ENCODE measurements at regions not wholly inside any gene's neighbourhood (a gene's known extent, or its start where the extent isn't known, plus 50 kb on each side); places are given as distances from the start of the nearest gene placed in this dataset.
"Not testable (repeated sequence)": the region's sequence is repeated elsewhere in the genome, so short reads cannot be mapped to it uniquely, and the experiment has no call there.

GRCh38 chr1:120647182-120647581 lies 76.6 kb upstream of the NBPF26 start:
- H3K4me3 Mint-ChIP-seq; CTCF ChIA-PET; H3K4me3 ChIP-seq (ENCODE audit: low read length); H3K27ac Mint-ChIP-seq; H3K9me3 Mint-ChIP-seq; POLR2A ChIA-PET; H3K27me3 Mint-ChIP-seq; DNase-seq; H3K27ac ChIP-seq (ENCODE audit: low read depth, low read length); intact Hi-C loops (cut with micrococcal nuclease); H3K27me3 ChIP-seq (ENCODE audit: control insufficient read depth in 2 of 2, insufficient read depth in 2 of 2, low read length in 2 of 2); H3K4me1 Mint-ChIP-seq; H3K4me1 ChIP-seq (ENCODE audit: control insufficient read depth in 2 of 2, insufficient read depth in 2 of 2, low read length in 2 of 2); H3K36me3 Mint-ChIP-seq; H3K9me3 ChIP-seq (ENCODE audit: control insufficient read depth in 2 of 3, low read length in 3 of 3); H3K36me3 ChIP-seq (ENCODE audit: control insufficient read depth in 2 of 3, insufficient read depth in 3 of 3, low read length in 3 of 3): not testable (repeated sequence)
- ATAC-seq = peak; percentile 46

GRCh38 chr1:120648915-120649623 lies 74.7 kb upstream of the NBPF26 start:
- H3K9me3 Mint-ChIP-seq; H3K27me3 ChIP-seq (ENCODE audit: control insufficient read depth in 2 of 2, insufficient read depth in 2 of 2, low read length in 2 of 2); H3K4me1 ChIP-seq (ENCODE audit: control insufficient read depth in 2 of 2, insufficient read depth in 2 of 2, low read length in 2 of 2); POLR2A ChIA-PET; H3K4me3 ChIP-seq (ENCODE audit: low read length); H3K9me3 ChIP-seq (ENCODE audit: control insufficient read depth in 2 of 3, low read length in 3 of 3); H3K4me3 Mint-ChIP-seq; H3K27me3 Mint-ChIP-seq; CTCF ChIA-PET; H3K27ac ChIP-seq (ENCODE audit: low read depth, low read length); DNase-seq; H3K36me3 ChIP-seq (ENCODE audit: control insufficient read depth in 2 of 3, insufficient read depth in 3 of 3, low read length in 3 of 3); H3K36me3 Mint-ChIP-seq; intact Hi-C loops (cut with micrococcal nuclease); H3K27ac Mint-ChIP-seq; H3K4me1 Mint-ChIP-seq; ATAC-seq: not testable (repeated sequence)

- H3K36me3 Mint-ChIP-seq; intact Hi-C loops (cut with micrococcal nuclease); H3K36me3 ChIP-seq (ENCODE audit: control insufficient read depth in 2 of 3, insufficient read depth in 3 of 3, low read length in 3 of 3); H3K9me3 Mint-ChIP-seq; CTCF ChIA-PET; DNase-seq; POLR2A ChIA-PET; H3K4me3 ChIP-seq (ENCODE audit: low read length); H3K4me1 Mint-ChIP-seq; H3K27ac ChIP-seq (ENCODE audit: low read depth, low read length); H3K4me1 ChIP-seq (ENCODE audit: control insufficient read depth in 2 of 2, insufficient read depth in 2 of 2, low read length in 2 of 2); H3K4me3 Mint-ChIP-seq; H3K27me3 ChIP-seq (ENCODE audit: control insufficient read depth in 2 of 2, insufficient read depth in 2 of 2, low read length in 2 of 2); H3K9me3 ChIP-seq (ENCODE audit: control insufficient read depth in 2 of 3, low read length in 3 of 3); H3K27me3 Mint-ChIP-seq; ATAC-seq; H3K27ac Mint-ChIP-seq: not testable (repeated sequence)
Observed at GRCh38 chr1:120649730-120650129, 74.0 kb upstream of the NBPF26 start.

GRCh38 chr1:120654114-120654513 lies 69.6 kb upstream of the NBPF26 start:
- H3K9me3 ChIP-seq (ENCODE audit: control insufficient read depth in 2 of 3, low read length in 3 of 3); POLR2A ChIA-PET; H3K27me3 Mint-ChIP-seq; H3K36me3 Mint-ChIP-seq; CTCF ChIA-PET; H3K4me3 ChIP-seq (ENCODE audit: low read length); H3K4me1 Mint-ChIP-seq; H3K9me3 Mint-ChIP-seq; ATAC-seq; H3K36me3 ChIP-seq (ENCODE audit: control insufficient read depth in 2 of 3, insufficient read depth in 3 of 3, low read length in 3 of 3); intact Hi-C loops (cut with micrococcal nuclease); H3K27ac ChIP-seq (ENCODE audit: low read depth, low read length); DNase-seq; H3K27ac Mint-ChIP-seq; H3K4me1 ChIP-seq (ENCODE audit: control insufficient read depth in 2 of 2, insufficient read depth in 2 of 2, low read length in 2 of 2); H3K4me3 Mint-ChIP-seq; H3K27me3 ChIP-seq (ENCODE audit: control insufficient read depth in 2 of 2, insufficient read depth in 2 of 2, low read length in 2 of 2): not testable (repeated sequence)

GRCh38 chr1:120655394-120655793 lies 68.4 kb upstream of the NBPF26 start:
- H3K4me1 Mint-ChIP-seq; DNase-seq; H3K27ac Mint-ChIP-seq; CTCF ChIA-PET; intact Hi-C loops (cut with micrococcal nuclease); POLR2A ChIA-PET; H3K9me3 ChIP-seq (ENCODE audit: control insufficient read depth in 2 of 3, low read length in 3 of 3); H3K27me3 Mint-ChIP-seq; H3K9me3 Mint-ChIP-seq; H3K27ac ChIP-seq (ENCODE audit: low read depth, low read length); H3K27me3 ChIP-seq (ENCODE audit: control insufficient read depth in 2 of 2, insufficient read depth in 2 of 2, low read length in 2 of 2); H3K36me3 Mint-ChIP-seq; H3K4me1 ChIP-seq (ENCODE audit: control insufficient read depth in 2 of 2, insufficient read depth in 2 of 2, low read length in 2 of 2); H3K36me3 ChIP-seq (ENCODE audit: control insufficient read depth in 2 of 3, insufficient read depth in 3 of 3, low read length in 3 of 3); H3K4me3 ChIP-seq (ENCODE audit: low read length); H3K4me3 Mint-ChIP-seq: not testable (repeated sequence)
- peak; percentile 38 for ATAC-seq

GRCh38 chr1:120656116-120656515 lies 67.6 kb upstream of the NBPF26 start:
- H3K27ac ChIP-seq (ENCODE audit: low read depth, low read length); H3K9me3 Mint-ChIP-seq; H3K4me3 ChIP-seq (ENCODE audit: low read length); H3K9me3 ChIP-seq (ENCODE audit: control insufficient read depth in 2 of 3, low read length in 3 of 3); H3K27me3 ChIP-seq (ENCODE audit: control insufficient read depth in 2 of 2, insufficient read depth in 2 of 2, low read length in 2 of 2); H3K4me3 Mint-ChIP-seq; H3K4me1 Mint-ChIP-seq; CTCF ChIA-PET; ATAC-seq; intact Hi-C loops (cut with micrococcal nuclease); H3K27ac Mint-ChIP-seq; H3K36me3 ChIP-seq (ENCODE audit: control insufficient read depth in 2 of 3, insufficient read depth in 3 of 3, low read length in 3 of 3); H3K4me1 ChIP-seq (ENCODE audit: control insufficient read depth in 2 of 2, insufficient read depth in 2 of 2, low read length in 2 of 2); H3K36me3 Mint-ChIP-seq; H3K27me3 Mint-ChIP-seq; POLR2A ChIA-PET; DNase-seq: not testable (repeated sequence)

GRCh38 chr1:120657804-120658203 lies 65.9 kb upstream of the NBPF26 start:
- H3K9me3 ChIP-seq (ENCODE audit: control insufficient read depth in 2 of 3, low read length in 3 of 3); CTCF ChIA-PET; H3K36me3 ChIP-seq (ENCODE audit: control insufficient read depth in 2 of 3, insufficient read depth in 3 of 3, low read length in 3 of 3); ATAC-seq; H3K36me3 Mint-ChIP-seq; H3K4me1 Mint-ChIP-seq; H3K27me3 Mint-ChIP-seq; H3K9me3 Mint-ChIP-seq; POLR2A ChIA-PET; H3K27ac Mint-ChIP-seq; intact Hi-C loops (cut with micrococcal nuclease); DNase-seq; H3K4me3 ChIP-seq (ENCODE audit: low read length); H3K27me3 ChIP-seq (ENCODE audit: control insufficient read depth in 2 of 2, insufficient read depth in 2 of 2, low read length in 2 of 2); H3K4me3 Mint-ChIP-seq; H3K27ac ChIP-seq (ENCODE audit: low read depth, low read length); H3K4me1 ChIP-seq (ENCODE audit: control insufficient read depth in 2 of 2, insufficient read depth in 2 of 2, low read length in 2 of 2): not testable (repeated sequence)
